Naive thymus-derived CD4-positive, alpha-beta T cell (primary cell): ENCODE measurements at regions not wholly inside any gene's neighbourhood (a gene's known extent, or its start where the extent isn't known, plus 50 kb on each side); places are given as distances from the start of the nearest gene placed in this dataset.
"Not testable (repeated sequence)": the region's sequence is repeated elsewhere in the genome, so short reads cannot be mapped to it uniquely, and the experiment has no call there.

Experiments used
- ATAC-seq: fragments of 150-1000 bp; cut with Tn5 transposase; 2 replicates; pipeline ENCODE4 v1.10.0; 2021; ENCODE audit warnings: mild to moderate bottlenecking, moderate library complexity
- CTCF ChIA-PET: fragments of 350-600 bp; sonication (Branson Sonifier 250); formaldehyde crosslinking; loops from one replicate; lab custom pipeline; 2021; ENCODE audit warnings: antibody characterized with exemption; lab: Charles Lee
- POLR2A ChIA-PET: fragments of 350-600 bp; sonication (Branson Sonifier 250); formaldehyde crosslinking; loops from one replicate; lab custom pipeline; 2021; ENCODE audit warnings: antibody characterized with exemption, inconsistent platforms; lab: Charles Lee
- DNase-seq, 9 donors: peaks; one replicate each; pipeline versions ENCODE4 v3.0.0 to v3.0.0-alpha.2; 2020 to 2022; ENCODE audit warnings: mixed read lengths in 1 of 9
- H3K27ac ChIP-seq: one replicate; pipeline ENCODE4 v1.7.0; 2013; ENCODE audit warnings: mild to moderate bottlenecking, low read depth, low read length, moderate library complexity
- H3K27me3 ChIP-seq, 2 donors: one replicate each; pipeline ENCODE4 v1.7.0; 2013; ENCODE audit warnings: low read length in 2 of 2, mild to moderate bottlenecking in 2 of 2, moderate library complexity in 2 of 2; ENCODE audit not compliant: control insufficient read depth in 2 of 2, insufficient read depth in 2 of 2
- H3K36me3 ChIP-seq, 3 experiments: 1 replicate in 2 of 3; 2 replicates in 1 of 3; pipeline ENCODE4 v1.7.0; 2013; ENCODE audit warnings: low read length in 3 of 3, mild to moderate bottlenecking in 3 of 3, moderate library complexity in 1 of 3; ENCODE audit not compliant: insufficient read depth in 3 of 3, control insufficient read depth in 2 of 3
- H3K4me1 ChIP-seq, 2 donors: one replicate each; pipeline ENCODE4 v1.7.0; 2013; ENCODE audit warnings: low read length in 2 of 2, mild to moderate bottlenecking in 2 of 2, moderate library complexity in 1 of 2; ENCODE audit not compliant: control insufficient read depth in 2 of 2, insufficient read depth in 2 of 2
- H3K4me3 ChIP-seq: 2 replicates; pipeline ENCODE4 v1.7.0; 2013; ENCODE audit warnings: mild to moderate bottlenecking, low read length
- H3K9me3 ChIP-seq, 3 experiments: 1 replicate in 2 of 3; 2 replicates in 1 of 3; pipeline ENCODE4 v1.7.0; 2013; ENCODE audit warnings: low read length in 3 of 3; ENCODE audit not compliant: control insufficient read depth in 2 of 3
- H3K27ac Mint-ChIP-seq, 9 donors: one replicate each; pipeline ENCODE4 v1.8.0; 2020 to 2022; ENCODE audit warnings: mixed read lengths in 9 of 9, mild to moderate bottlenecking in 8 of 9, moderate library complexity in 5 of 9, inconsistent platforms in 2 of 9
- H3K27me3 Mint-ChIP-seq, 5 donors: one replicate each; pipeline ENCODE4 v1.8.0; 2021 to 2022; ENCODE audit warnings: mixed read lengths in 5 of 5, mild to moderate bottlenecking in 1 of 5
- H3K36me3 Mint-ChIP-seq, 5 donors: one replicate each; pipeline ENCODE4 v1.8.0; 2020 to 2022; ENCODE audit warnings: mixed read lengths in 5 of 5, mild to moderate bottlenecking in 3 of 5, inconsistent platforms in 1 of 5
- H3K4me1 Mint-ChIP-seq, 7 donors: one replicate each; pipeline ENCODE4 v1.8.0; 2020 to 2022; ENCODE audit warnings: mixed read lengths in 7 of 7, mild to moderate bottlenecking in 3 of 7, inconsistent platforms in 1 of 7
- H3K4me3 Mint-ChIP-seq, 10 donors: one replicate each; pipeline ENCODE4 v1.8.0; 2020 to 2022; ENCODE audit warnings: mild to moderate bottlenecking in 10 of 10, mixed read lengths in 10 of 10, moderate library complexity in 6 of 10, inconsistent platforms in 2 of 10
- H3K9me3 Mint-ChIP-seq, 11 donors: one replicate each; pipeline ENCODE4 v1.8.0; 2020 to 2022; ENCODE audit warnings: mixed read lengths in 11 of 11, mild to moderate bottlenecking in 4 of 11, inconsistent platforms in 1 of 11, moderate library complexity in 1 of 11
- intact Hi-C, 2 donors: fragments of 100-400 bp; cut with micrococcal nuclease; formaldehyde crosslinking; loops; one replicate each; pipeline ENCODE4 v1.15.1; 2023

- H3K36me3 Mint-ChIP-seq, ATAC-seq, H3K27me3 ChIP-seq, H3K27ac ChIP-seq, H3K4me1 ChIP-seq, POLR2A ChIA-PET, H3K4me1 Mint-ChIP-seq, H3K4me3 ChIP-seq, H3K27ac Mint-ChIP-seq, intact Hi-C loops, DNase-seq, H3K36me3 ChIP-seq, H3K9me3 ChIP-seq, H3K4me3 Mint-ChIP-seq, H3K27me3 Mint-ChIP-seq, CTCF ChIA-PET, H3K9me3 Mint-ChIP-seq: not testable (repeated sequence)
Measured at GRCh38 chr4:131741836-131742235, 1407.3 kb upstream of the PCDH10 start.

GRCh38 chr4:131742536-131743205 is 1406.4 kb upstream of the PCDH10 start:
- H3K27me3 Mint-ChIP-seq, H3K36me3 Mint-ChIP-seq, H3K36me3 ChIP-seq, DNase-seq, H3K4me1 ChIP-seq, intact Hi-C loops, CTCF ChIA-PET, H3K4me3 Mint-ChIP-seq, H3K27ac Mint-ChIP-seq, H3K27me3 ChIP-seq, H3K4me1 Mint-ChIP-seq, H3K9me3 Mint-ChIP-seq, POLR2A ChIA-PET, H3K4me3 ChIP-seq, ATAC-seq, H3K27ac ChIP-seq, H3K9me3 ChIP-seq: not testable (repeated sequence)

- H3K27me3 ChIP-seq, H3K36me3 ChIP-seq, H3K9me3 Mint-ChIP-seq, H3K4me1 ChIP-seq, H3K27me3 Mint-ChIP-seq, intact Hi-C loops, H3K4me1 Mint-ChIP-seq, H3K9me3 ChIP-seq, POLR2A ChIA-PET, CTCF ChIA-PET, H3K27ac ChIP-seq, H3K4me3 Mint-ChIP-seq, H3K36me3 Mint-ChIP-seq, H3K4me3 ChIP-seq, ATAC-seq, H3K27ac Mint-ChIP-seq: not testable (repeated sequence)
- peak in 2 of 9 donors; percentile 11 to 19 for DNase-seq
Measured at GRCh38 chr4:131743348-131743747, 1405.7 kb upstream of the PCDH10 start.

- H3K4me3 Mint-ChIP-seq, H3K4me3 ChIP-seq, POLR2A ChIA-PET, DNase-seq, H3K36me3 ChIP-seq, H3K4me1 ChIP-seq, H3K27ac ChIP-seq, intact Hi-C loops, H3K27ac Mint-ChIP-seq, H3K4me1 Mint-ChIP-seq, CTCF ChIA-PET, H3K27me3 ChIP-seq, H3K27me3 Mint-ChIP-seq, H3K9me3 ChIP-seq, H3K36me3 Mint-ChIP-seq, H3K9me3 Mint-ChIP-seq, ATAC-seq: not testable (repeated sequence)
Measured at GRCh38 chr4:131747203-131747602, 1401.9 kb upstream of the PCDH10 start.

- H3K27ac ChIP-seq, intact Hi-C loops, ATAC-seq, H3K27me3 ChIP-seq, H3K4me3 Mint-ChIP-seq, H3K36me3 Mint-ChIP-seq, H3K27me3 Mint-ChIP-seq, DNase-seq, H3K4me1 ChIP-seq, H3K4me1 Mint-ChIP-seq, H3K9me3 ChIP-seq, H3K9me3 Mint-ChIP-seq, POLR2A ChIA-PET, H3K4me3 ChIP-seq, CTCF ChIA-PET, H3K27ac Mint-ChIP-seq, H3K36me3 ChIP-seq: not testable (repeated sequence)
Measured at GRCh38 chr4:131749224-131749623, 1399.9 kb upstream of the PCDH10 start.

- POLR2A ChIA-PET, H3K36me3 ChIP-seq, H3K27me3 ChIP-seq, H3K4me3 Mint-ChIP-seq, H3K36me3 Mint-ChIP-seq, H3K4me3 ChIP-seq, H3K27me3 Mint-ChIP-seq, H3K4me1 ChIP-seq, CTCF ChIA-PET, H3K27ac ChIP-seq, intact Hi-C loops, H3K27ac Mint-ChIP-seq, H3K4me1 Mint-ChIP-seq, H3K9me3 Mint-ChIP-seq, H3K9me3 ChIP-seq, ATAC-seq: not testable (repeated sequence)
- peak in 1 of 9 donors; percentile 29 for DNase-seq
Measured at GRCh38 chr4:131750006-131750405, 1399.1 kb upstream of the PCDH10 start.

GRCh38 chr4:131750469-131750868 is 1398.6 kb upstream of the PCDH10 start:
- H3K4me1 ChIP-seq, H3K27me3 Mint-ChIP-seq, H3K9me3 Mint-ChIP-seq, H3K27me3 ChIP-seq, H3K4me3 Mint-ChIP-seq, H3K36me3 ChIP-seq, ATAC-seq, H3K4me3 ChIP-seq, H3K9me3 ChIP-seq, H3K27ac Mint-ChIP-seq, H3K36me3 Mint-ChIP-seq, POLR2A ChIA-PET, H3K4me1 Mint-ChIP-seq, intact Hi-C loops, CTCF ChIA-PET, H3K27ac ChIP-seq: not testable (repeated sequence)
- DNase-seq = peak in 2 of 9 donors; percentile 23 to 25
